ENCODE measurements at regions not wholly inside any gene's neighbourhood (a gene's known extent, or its start where the extent isn't known, plus 50 kb on each side); places are given as distances from the start of the nearest gene placed in this dataset.

DNA sequence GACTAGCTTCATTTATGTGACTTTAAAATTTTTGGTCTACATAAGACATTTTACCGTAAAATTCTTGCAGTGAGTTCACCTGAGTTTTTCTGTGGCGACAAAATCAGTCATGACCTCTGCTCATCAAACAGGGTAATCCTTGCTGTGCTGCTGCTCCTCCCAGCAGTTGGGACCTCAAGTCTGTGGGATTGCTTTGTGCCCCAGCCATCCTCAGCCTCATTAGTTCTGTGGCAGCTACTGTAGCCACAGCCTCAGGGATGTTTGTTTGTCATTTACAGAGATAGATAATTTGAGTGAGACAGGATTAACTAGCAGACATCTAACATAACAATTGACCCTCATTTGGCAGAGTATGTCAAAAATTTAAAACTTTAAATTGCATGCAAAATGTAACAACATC, 357.0 kb downstream of the PCNX1 start:
- H3K36me3 ChIP-seq (ENCODE audit: control insufficient read depth in 4 of 4, insufficient read depth in 4 of 4, low read length in 4 of 4) = no peaks in the 10 kb centered on the region
- H3K4me3 ChIP-seq = no peak overlapping the region
- no peak overlapping the region for H3K27ac ChIP-seq (ENCODE audit: low read depth in 1 of 2, low read length in 1 of 2)
- no peak overlapping the region for H3K9ac ChIP-seq (ENCODE audit: insufficient read depth in 1 of 2, low read length in 2 of 2)
- H3K9me3 ChIP-seq (ENCODE audit: control insufficient read depth in 4 of 4, insufficient read depth in 3 of 4, low read length in 3 of 4) = peaks cover 0 to 5% (median 2%) of the 10 kb centered on the region in 4 donors
- WGBS, 2 donors = 89 to 92% methylated on average over 2 of the region's 2 CpGs
- ATAC-seq (ENCODE audit: insufficient read depth, low FRiP score) (no peak), DNase-seq (no peak)
- TF ChIP-seq, protein P1, sequence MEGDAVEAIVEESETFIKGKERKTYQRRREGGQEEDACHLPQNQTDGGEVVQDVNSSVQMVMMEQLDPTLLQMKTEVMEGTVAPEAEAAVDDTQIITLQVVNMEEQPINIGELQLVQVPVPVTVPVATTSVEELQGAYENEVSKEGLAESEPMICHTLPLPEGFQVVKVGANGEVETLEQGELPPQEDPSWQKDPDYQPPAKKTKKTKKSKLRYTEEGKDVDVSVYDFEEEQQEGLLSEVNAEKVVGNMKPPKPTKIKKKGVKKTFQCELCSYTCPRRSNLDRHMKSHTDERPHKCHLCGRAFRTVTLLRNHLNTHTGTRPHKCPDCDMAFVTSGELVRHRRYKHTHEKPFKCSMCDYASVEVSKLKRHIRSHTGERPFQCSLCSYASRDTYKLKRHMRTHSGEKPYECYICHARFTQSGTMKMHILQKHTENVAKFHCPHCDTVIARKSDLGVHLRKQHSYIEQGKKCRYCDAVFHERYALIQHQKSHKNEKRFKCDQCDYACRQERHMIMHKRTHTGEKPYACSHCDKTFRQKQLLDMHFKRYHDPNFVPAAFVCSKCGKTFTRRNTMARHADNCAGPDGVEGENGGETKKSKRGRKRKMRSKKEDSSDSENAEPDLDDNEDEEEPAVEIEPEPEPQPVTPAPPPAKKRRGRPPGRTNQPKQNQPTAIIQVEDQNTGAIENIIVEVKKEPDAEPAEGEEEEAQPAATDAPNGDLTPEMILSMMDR (IDR thresholded peaks at IDR 0.05; ENCODE audit: control extremely low read depth, extremely low read depth) = no peak
- H3K4me1 ChIP-seq (ENCODE audit: control insufficient read depth in 5 of 5, insufficient read depth in 5 of 5, low read length in 5 of 5) = peaks cover 0 to 12% (median 1%) of the 10 kb centered on the region in 5 donors
- no peaks in the 10 kb centered on the region for H3K27me3 ChIP-seq (ENCODE audit: control insufficient read depth in 3 of 3, insufficient read depth in 3 of 3, low read length in 2 of 3)

DNA sequence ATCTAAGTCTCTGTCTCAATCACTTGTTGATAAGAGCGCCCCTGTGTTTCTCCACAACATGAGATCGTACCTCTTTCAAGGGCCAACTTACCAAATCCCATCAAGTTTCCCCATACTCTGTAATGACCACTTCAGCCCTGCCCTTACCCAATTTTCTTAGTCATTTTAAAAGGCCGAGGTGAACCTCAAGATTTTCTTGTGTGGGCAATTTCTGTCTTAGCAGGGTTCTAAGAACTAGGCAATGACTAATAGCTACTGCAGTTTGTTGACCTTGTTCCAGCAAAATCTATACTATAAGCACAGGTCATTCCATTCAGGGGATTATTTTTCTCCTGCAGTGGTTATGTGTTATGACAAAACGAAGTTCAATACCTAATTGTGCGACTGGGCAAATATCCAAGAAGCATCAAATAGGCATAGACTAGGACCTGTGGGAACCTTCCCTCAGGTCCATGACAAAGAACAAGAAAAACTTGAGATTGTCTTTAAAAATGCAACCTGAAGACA, 359.8 kb downstream of the PCNX1 start:
- TF ChIP-seq, protein P1 (IDR thresholded peaks at IDR 0.05; ENCODE audit: control extremely low read depth, extremely low read depth) = no peak

DNA sequence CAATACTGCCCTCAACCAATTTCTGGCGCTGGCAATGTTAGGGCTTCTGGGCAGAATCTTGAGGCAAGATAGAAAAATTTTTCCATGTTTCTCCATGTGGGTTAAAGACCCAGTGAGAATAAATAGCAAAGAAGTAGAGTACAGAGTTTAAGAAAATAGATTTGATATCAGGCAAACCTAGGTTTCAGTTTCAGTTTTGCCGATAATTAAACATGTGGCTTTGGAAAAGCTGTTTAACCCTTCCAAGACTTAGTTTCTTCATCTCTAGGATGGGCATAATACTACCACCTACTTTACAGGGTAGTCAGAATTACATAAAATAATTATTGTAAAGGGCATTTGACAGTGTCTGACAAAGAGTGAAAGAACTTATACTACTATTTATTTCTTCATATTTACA, 360.4 kb downstream of the PCNX1 start:
- WGBS, 2 donors = 36 to 45% methylated on average over 2 of the region's 2 CpGs
- TF ChIP-seq, protein P1 (IDR thresholded peaks at IDR 0.05; ENCODE audit: control extremely low read depth, extremely low read depth) = no peak
- H3K4me1 ChIP-seq (ENCODE audit: control insufficient read depth in 5 of 5, insufficient read depth in 5 of 5, low read length in 5 of 5) = peaks cover 0 to 1% (median 0%) of the 10 kb centered on the region in 5 donors
- DNase-seq = peak in 1 of 3 donors; percentile 34
- no peak overlapping the region for H3K27ac ChIP-seq (ENCODE audit: low read depth in 1 of 2, low read length in 1 of 2)
- H3K36me3 ChIP-seq (ENCODE audit: control insufficient read depth in 4 of 4, insufficient read depth in 4 of 4, low read length in 4 of 4) = no peaks in the 10 kb centered on the region
- no peak overlapping the region for H3K4me3 ChIP-seq
- peaks cover 0 to 4% (median 0%) of the 10 kb centered on the region in 4 donors for H3K9me3 ChIP-seq (ENCODE audit: control insufficient read depth in 4 of 4, insufficient read depth in 3 of 4, low read length in 3 of 4)
- no peak for ATAC-seq (ENCODE audit: insufficient read depth, low FRiP score)
- H3K9ac ChIP-seq (ENCODE audit: insufficient read depth in 1 of 2, low read length in 2 of 2) = no peak overlapping the region
- no peaks in the 10 kb centered on the region for H3K27me3 ChIP-seq (ENCODE audit: control insufficient read depth in 3 of 3, insufficient read depth in 3 of 3, low read length in 2 of 3)

More for the DNA sequence above, 359.8 kb downstream of the PCNX1 start:
- WGBS, 2 donors = 63 to 72% methylated on average over 5 of the region's 5 CpGs
- no peak for DNase-seq
- no peak for ATAC-seq (ENCODE audit: insufficient read depth, low FRiP score)
- Histone ChIP-seq H3K4me1 (ENCODE audit: control insufficient read depth in 5 of 5, insufficient read depth in 5 of 5, low read length in 5 of 5) (peaks cover 0 to 4% (median 0%) of the 10 kb centered on the region in 5 donors), H3K9ac (ENCODE audit: insufficient read depth in 1 of 2, low read length in 2 of 2) (no peak overlapping the region), H3K27me3 (ENCODE audit: control insufficient read depth in 3 of 3, insufficient read depth in 3 of 3, low read length in 2 of 3) (no peaks in the 10 kb centered on the region), H3K9me3 (ENCODE audit: control insufficient read depth in 4 of 4, insufficient read depth in 3 of 4, low read length in 3 of 4) (peaks cover 0 to 4% (median 0%) of the 10 kb centered on the region in 4 donors), H3K27ac (ENCODE audit: low read depth in 1 of 2, low read length in 1 of 2) (no peak overlapping the region), H3K36me3 (ENCODE audit: control insufficient read depth in 4 of 4, insufficient read depth in 4 of 4, low read length in 4 of 4) (no peaks in the 10 kb centered on the region), H3K4me3 (no peak overlapping the region)

DNA sequence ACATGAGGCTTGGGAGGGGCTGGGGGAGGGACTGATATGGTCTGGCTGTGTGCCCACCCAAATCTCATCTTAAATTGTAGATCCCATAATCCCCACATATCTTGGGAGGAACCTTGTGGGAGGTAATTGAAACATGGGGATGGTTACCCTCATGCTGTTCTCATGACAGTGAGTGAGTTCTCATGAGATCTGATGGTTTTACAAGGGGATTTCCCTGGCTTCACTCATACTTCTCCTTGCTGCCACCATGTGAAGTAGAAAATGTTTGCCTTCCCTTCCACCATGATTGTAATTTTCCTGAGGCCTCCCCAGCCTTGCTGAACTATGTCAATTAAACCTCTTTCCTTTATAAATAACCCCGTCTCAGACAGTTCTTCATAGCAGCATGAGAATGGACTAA, 362.9 kb downstream of the PCNX1 start:
- WGBS, 2 donors = 92 to 94% methylated on average over 1 of the region's 1 CpG
- no peak for DNase-seq
- TF ChIP-seq, protein P1 (IDR thresholded peaks at IDR 0.05; ENCODE audit: control extremely low read depth, extremely low read depth) = no peak
- peaks cover 0 to 3% (median 0%) of the 10 kb centered on the region in 5 donors for H3K4me1 ChIP-seq (ENCODE audit: control insufficient read depth in 5 of 5, insufficient read depth in 5 of 5, low read length in 5 of 5)
- H3K9ac ChIP-seq (ENCODE audit: insufficient read depth in 1 of 2, low read length in 2 of 2) = no peak overlapping the region
- no peak overlapping the region for H3K27ac ChIP-seq (ENCODE audit: low read depth in 1 of 2, low read length in 1 of 2)
- no peaks in the 10 kb centered on the region for H3K36me3 ChIP-seq (ENCODE audit: control insufficient read depth in 4 of 4, insufficient read depth in 4 of 4, low read length in 4 of 4)
- no peaks in the 10 kb centered on the region for H3K27me3 ChIP-seq (ENCODE audit: control insufficient read depth in 3 of 3, insufficient read depth in 3 of 3, low read length in 2 of 3)
- no peak for ATAC-seq (ENCODE audit: insufficient read depth, low FRiP score)
- H3K9me3 ChIP-seq (ENCODE audit: control insufficient read depth in 4 of 4, insufficient read depth in 3 of 4, low read length in 3 of 4) = peaks cover 0 to 4% (median 0%) of the 10 kb centered on the region in 4 donors
- no peak overlapping the region for H3K4me3 ChIP-seq

Measured in lung (tissue), 11 donors.